ENCODE measurements at regions not wholly inside any gene's neighbourhood (a gene's known extent, or its start where the extent isn't known, plus 50 kb on each side); places are given as distances from the start of the nearest gene placed in this dataset.

DNA sequence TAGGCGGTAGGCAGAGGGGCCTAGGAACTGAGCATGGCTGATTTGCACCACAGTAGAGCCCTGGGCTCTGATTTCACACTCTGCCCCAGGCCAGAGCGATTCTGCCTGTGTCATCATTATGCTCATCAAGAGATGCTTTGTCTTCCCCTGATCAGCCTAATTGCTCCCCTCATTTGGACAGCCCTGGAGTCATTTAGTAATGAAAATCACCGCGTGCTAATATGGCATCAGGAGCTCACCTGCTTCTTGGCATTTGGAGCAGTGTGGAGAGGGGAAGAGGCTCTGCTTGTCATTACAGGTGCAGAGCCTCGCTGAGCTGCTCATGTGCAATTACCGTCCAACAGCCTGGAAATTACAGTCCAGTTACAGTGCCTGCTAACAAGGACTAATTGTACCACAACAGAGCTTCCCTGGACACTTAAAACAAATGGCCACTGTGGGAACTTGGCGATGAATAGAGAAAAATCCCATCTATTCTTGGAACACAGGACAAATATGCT lies 157.1 kb upstream of the WSCD1 start:
- H2AFZ ChIP-seq = no peak overlapping the region
- no peak overlapping the region for H3K27ac Mint-ChIP-seq
- peaks cover 2% of the 10 kb centered on the region; the same call in 1 of the 2 replicates for H3K4me1 ChIP-seq (ENCODE audit: insufficient read depth)
- ATAC-seq (no peak), DNase-seq (ENCODE audit: low spot score) (no peak)
- no peaks in the 10 kb centered on the region for H3K9me3 Mint-ChIP-seq
- no peaks in the 10 kb centered on the region for H3K36me3 ChIP-seq (ENCODE audit: insufficient read depth)
- peaks cover 4% of the 10 kb centered on the region for H3K27me3 Mint-ChIP-seq (ENCODE audit: insufficient read depth, low read depth, poor library complexity)
- peaks cover 8% of the 10 kb centered on the region; the same call in 2 of the 3 replicates for H3K4me1 Mint-ChIP-seq
- no peaks in the 10 kb centered on the region for H3K27me3 ChIP-seq (ENCODE audit: insufficient read depth)
- H3K36me3 Mint-ChIP-seq (ENCODE audit: low read depth) = no peaks in the 10 kb centered on the region; the same call in 2 of the 3 replicates
- H3K27ac ChIP-seq (ENCODE audit: low read depth) = no peak overlapping the region
- TF ChIP-seq EZH2phosphoT487 (IDR thresholded peaks at IDR 0.05; ENCODE audit: unreplicated experiment) = no peak
- TF ChIP-seq, protein P1, sequence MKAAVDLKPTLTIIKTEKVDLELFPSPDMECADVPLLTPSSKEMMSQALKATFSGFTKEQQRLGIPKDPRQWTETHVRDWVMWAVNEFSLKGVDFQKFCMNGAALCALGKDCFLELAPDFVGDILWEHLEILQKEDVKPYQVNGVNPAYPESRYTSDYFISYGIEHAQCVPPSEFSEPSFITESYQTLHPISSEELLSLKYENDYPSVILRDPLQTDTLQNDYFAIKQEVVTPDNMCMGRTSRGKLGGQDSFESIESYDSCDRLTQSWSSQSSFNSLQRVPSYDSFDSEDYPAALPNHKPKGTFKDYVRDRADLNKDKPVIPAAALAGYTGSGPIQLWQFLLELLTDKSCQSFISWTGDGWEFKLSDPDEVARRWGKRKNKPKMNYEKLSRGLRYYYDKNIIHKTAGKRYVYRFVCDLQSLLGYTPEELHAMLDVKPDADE (IDR thresholded peaks at IDR 0.05) = no peak
- no peak for TF ChIP-seq CREB1 (CRISPR knock-in tag; IDR thresholded peaks at IDR 0.05; ENCODE audit: low read depth)
- no peak for TF ChIP-seq ZNF331 (CRISPR knock-in tag; IDR thresholded peaks at IDR 0.05; ENCODE audit: low read depth)
- TF ChIP-seq, protein P2, sequence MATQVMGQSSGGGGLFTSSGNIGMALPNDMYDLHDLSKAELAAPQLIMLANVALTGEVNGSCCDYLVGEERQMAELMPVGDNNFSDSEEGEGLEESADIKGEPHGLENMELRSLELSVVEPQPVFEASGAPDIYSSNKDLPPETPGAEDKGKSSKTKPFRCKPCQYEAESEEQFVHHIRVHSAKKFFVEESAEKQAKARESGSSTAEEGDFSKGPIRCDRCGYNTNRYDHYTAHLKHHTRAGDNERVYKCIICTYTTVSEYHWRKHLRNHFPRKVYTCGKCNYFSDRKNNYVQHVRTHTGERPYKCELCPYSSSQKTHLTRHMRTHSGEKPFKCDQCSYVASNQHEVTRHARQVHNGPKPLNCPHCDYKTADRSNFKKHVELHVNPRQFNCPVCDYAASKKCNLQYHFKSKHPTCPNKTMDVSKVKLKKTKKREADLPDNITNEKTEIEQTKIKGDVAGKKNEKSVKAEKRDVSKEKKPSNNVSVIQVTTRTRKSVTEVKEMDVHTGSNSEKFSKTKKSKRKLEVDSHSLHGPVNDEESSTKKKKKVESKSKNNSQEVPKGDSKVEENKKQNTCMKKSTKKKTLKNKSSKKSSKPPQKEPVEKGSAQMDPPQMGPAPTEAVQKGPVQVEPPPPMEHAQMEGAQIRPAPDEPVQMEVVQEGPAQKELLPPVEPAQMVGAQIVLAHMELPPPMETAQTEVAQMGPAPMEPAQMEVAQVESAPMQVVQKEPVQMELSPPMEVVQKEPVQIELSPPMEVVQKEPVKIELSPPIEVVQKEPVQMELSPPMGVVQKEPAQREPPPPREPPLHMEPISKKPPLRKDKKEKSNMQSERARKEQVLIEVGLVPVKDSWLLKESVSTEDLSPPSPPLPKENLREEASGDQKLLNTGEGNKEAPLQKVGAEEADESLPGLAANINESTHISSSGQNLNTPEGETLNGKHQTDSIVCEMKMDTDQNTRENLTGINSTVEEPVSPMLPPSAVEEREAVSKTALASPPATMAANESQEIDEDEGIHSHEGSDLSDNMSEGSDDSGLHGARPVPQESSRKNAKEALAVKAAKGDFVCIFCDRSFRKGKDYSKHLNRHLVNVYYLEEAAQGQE (IDR thresholded peaks at IDR 0.05; ENCODE audit: unreplicated experiment) = no peak
- TF ChIP-seq, protein P3, sequence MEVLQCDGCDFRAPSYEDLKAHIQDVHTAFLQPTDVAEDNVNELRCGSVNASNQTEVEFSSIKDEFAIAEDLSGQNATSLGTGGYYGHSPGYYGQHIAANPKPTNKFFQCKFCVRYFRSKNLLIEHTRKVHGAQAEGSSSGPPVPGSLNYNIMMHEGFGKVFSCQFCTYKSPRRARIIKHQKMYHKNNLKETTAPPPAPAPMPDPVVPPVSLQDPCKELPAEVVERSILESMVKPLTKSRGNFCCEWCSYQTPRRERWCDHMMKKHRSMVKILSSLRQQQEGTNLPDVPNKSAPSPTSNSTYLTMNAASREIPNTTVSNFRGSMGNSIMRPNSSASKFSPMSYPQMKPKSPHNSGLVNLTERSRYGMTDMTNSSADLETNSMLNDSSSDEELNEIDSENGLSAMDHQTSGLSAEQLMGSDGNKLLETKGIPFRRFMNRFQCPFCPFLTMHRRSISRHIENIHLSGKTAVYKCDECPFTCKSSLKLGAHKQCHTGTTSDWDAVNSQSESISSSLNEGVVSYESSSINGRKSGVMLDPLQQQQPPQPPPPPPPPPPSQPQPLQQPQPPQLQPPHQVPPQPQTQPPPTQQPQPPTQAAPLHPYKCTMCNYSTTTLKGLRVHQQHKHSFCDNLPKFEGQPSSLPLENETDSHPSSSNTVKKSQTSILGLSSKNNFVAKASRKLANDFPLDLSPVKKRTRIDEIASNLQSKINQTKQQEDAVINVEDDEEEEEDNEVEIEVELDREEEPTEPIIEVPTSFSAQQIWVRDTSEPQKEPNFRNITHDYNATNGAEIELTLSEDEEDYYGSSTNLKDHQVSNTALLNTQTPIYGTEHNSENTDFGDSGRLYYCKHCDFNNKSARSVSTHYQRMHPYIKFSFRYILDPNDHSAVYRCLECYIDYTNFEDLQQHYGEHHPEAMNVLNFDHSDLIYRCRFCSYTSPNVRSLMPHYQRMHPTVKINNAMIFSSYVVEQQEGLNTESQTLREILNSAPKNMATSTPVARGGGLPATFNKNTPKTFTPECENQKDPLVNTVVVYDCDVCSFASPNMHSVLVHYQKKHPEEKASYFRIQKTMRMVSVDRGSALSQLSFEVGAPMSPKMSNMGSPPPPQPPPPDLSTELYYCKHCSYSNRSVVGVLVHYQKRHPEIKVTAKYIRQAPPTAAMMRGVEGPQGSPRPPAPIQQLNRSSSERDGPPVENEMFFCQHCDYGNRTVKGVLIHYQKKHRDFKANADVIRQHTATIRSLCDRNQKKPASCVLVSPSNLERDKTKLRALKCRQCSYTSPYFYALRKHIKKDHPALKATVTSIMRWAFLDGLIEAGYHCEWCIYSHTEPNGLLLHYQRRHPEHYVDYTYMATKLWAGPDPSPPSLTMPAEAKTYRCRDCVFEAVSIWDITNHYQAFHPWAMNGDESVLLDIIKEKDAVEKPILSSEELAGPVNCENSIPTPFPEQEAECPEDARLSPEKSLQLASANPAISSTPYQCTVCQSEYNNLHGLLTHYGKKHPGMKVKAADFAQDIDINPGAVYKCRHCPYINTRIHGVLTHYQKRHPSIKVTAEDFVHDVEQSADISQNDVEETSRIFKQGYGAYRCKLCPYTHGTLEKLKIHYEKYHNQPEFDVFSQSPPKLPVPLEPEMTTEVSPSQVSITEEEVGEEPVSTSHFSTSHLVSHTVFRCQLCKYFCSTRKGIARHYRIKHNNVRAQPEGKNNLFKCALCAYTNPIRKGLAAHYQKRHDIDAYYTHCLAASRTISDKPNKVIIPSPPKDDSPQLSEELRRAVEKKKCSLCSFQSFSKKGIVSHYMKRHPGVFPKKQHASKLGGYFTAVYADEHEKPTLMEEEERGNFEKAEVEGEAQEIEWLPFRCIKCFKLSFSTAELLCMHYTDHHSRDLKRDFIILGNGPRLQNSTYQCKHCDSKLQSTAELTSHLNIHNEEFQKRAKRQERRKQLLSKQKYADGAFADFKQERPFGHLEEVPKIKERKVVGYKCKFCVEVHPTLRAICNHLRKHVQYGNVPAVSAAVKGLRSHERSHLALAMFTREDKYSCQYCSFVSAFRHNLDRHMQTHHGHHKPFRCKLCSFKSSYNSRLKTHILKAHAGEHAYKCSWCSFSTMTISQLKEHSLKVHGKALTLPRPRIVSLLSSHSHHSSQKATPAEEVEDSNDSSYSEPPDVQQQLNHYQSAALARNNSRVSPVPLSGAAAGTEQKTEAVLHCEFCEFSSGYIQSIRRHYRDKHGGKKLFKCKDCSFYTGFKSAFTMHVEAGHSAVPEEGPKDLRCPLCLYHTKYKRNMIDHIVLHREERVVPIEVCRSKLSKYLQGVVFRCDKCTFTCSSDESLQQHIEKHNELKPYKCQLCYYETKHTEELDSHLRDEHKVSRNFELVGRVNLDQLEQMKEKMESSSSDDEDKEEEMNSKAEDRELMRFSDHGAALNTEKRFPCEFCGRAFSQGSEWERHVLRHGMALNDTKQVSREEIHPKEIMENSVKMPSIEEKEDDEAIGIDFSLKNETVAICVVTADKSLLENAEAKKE (CRISPR knock-in tag; IDR thresholded peaks at IDR 0.05) = no peak
- no peak for TF ChIP-seq POLR2AphosphoS5 (IDR thresholded peaks at IDR 0.05; ENCODE audit: low read depth)
- TF ChIP-seq, protein P4, sequence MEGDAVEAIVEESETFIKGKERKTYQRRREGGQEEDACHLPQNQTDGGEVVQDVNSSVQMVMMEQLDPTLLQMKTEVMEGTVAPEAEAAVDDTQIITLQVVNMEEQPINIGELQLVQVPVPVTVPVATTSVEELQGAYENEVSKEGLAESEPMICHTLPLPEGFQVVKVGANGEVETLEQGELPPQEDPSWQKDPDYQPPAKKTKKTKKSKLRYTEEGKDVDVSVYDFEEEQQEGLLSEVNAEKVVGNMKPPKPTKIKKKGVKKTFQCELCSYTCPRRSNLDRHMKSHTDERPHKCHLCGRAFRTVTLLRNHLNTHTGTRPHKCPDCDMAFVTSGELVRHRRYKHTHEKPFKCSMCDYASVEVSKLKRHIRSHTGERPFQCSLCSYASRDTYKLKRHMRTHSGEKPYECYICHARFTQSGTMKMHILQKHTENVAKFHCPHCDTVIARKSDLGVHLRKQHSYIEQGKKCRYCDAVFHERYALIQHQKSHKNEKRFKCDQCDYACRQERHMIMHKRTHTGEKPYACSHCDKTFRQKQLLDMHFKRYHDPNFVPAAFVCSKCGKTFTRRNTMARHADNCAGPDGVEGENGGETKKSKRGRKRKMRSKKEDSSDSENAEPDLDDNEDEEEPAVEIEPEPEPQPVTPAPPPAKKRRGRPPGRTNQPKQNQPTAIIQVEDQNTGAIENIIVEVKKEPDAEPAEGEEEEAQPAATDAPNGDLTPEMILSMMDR (conservative IDR thresholded peaks at IDR 0.05; ENCODE audit: low read depth in 2 of 2) = no peak
- no peak for TF ChIP-seq JUNB (IDR thresholded peaks at IDR 0.05; ENCODE audit: unreplicated experiment)
- no peak for TF ChIP-seq STAT1 (IDR thresholded peaks at IDR 0.05; ENCODE audit: unreplicated experiment)
- no peak for TF ChIP-seq ZNF114 (CRISPR knock-in tag; IDR thresholded peaks at IDR 0.05)
- no peak for TF ChIP-seq EZH2 (IDR thresholded peaks at IDR 0.05; ENCODE audit: low read depth, unreplicated experiment)
- H3K4me3 ChIP-seq = no peak overlapping the region
- H3K79me2 ChIP-seq (replicated peaks; ENCODE audit: insufficient read depth) = no peaks in the 10 kb centered on the region
- no peak overlapping the region for H3K4me3 Mint-ChIP-seq
- H3K4me2 ChIP-seq = no peak overlapping the region
- no peaks in the 10 kb centered on the region for H4K20me1 ChIP-seq (replicated peaks; ENCODE audit: insufficient read depth)
- H3F3A ChIP-seq (replicated peaks; ENCODE audit: low read depth) = no peaks in the 10 kb centered on the region
- peaks cover 8% of the 10 kb centered on the region; the same call in 1 of the 2 replicates for H3K9me2 ChIP-seq (ENCODE audit: insufficient read depth)
